ENCODE measurements at regions not wholly inside any gene's neighbourhood (a gene's known extent, or its start where the extent isn't known, plus 50 kb on each side); places are given as distances from the start of the nearest gene placed in this dataset.

GRCh38 chrX:40496728-40497127 is 84.0 kb upstream of the ATP6AP2 start:
- DNase-seq, result no peak
- TF ChIP-seq CTCF (IDR thresholded peaks at IDR 0.05; ENCODE audit: low read depth, low read length), result peak; percentile 32
- no peaks in the 10 kb centered on the region for H3K27me3 ChIP-seq

GRCh38 chrX:40495659-40496058 is 85.1 kb upstream of the ATP6AP2 start:
- no peaks in the 10 kb centered on the region for H3K36me3 ChIP-seq
- no peak for DNase-seq

More at GRCh38 chrX:40496728-40497127, 84.0 kb upstream of the ATP6AP2 start:
- H3K4me3 ChIP-seq (ENCODE audit: low read depth, low read length), result no peak overlapping the region
- no peaks in the 10 kb centered on the region for H3K9me3 ChIP-seq
- no peaks in the 10 kb centered on the region for H3K4me1 ChIP-seq
- H3K36me3 ChIP-seq, result no peaks in the 10 kb centered on the region

DNA sequence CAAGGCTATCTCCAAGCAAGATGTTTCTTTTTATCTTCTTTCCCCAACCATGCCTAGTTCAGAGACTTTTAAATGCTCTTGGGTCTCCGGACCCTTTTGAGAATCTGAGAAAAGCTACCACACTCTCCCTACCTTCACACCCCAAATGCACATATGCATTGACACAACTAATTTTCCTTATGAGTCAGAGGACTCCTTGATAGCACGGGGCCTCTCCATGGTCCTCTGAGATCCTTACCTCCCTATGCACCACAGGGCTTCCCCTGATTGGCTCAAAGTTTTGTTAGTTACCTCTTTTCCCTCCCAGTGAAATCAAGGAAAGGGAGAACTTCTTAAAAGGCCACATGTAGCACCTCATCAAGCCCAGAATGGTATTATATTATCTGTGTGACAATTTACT is 86.8 kb upstream of the ATP6AP2 start:
- no peak for DNase-seq
- no peaks in the 10 kb centered on the region for H3K4me1 ChIP-seq
- H3K27me3 ChIP-seq, result no peaks in the 10 kb centered on the region
- TF ChIP-seq CTCF (IDR thresholded peaks at IDR 0.05; ENCODE audit: low read depth, low read length), result no peak
- H3K9me3 ChIP-seq, result no peaks in the 10 kb centered on the region
- H3K36me3 ChIP-seq, result no peaks in the 10 kb centered on the region
- no peak overlapping the region for H3K4me3 ChIP-seq (ENCODE audit: low read depth, low read length)

More at GRCh38 chrX:40495659-40496058, 85.1 kb upstream of the ATP6AP2 start:
- no peak overlapping the region for H3K4me3 ChIP-seq (ENCODE audit: low read depth, low read length)
- TF ChIP-seq CTCF (IDR thresholded peaks at IDR 0.05; ENCODE audit: low read depth, low read length), result no peak
- H3K9me3 ChIP-seq, result no peaks in the 10 kb centered on the region
- H3K27me3 ChIP-seq, result no peaks in the 10 kb centered on the region
- no peaks in the 10 kb centered on the region for H3K4me1 ChIP-seq

- Histone ChIP-seq H3K27me3 (no peaks in the 10 kb centered on the region), H3K4me1 (no peaks in the 10 kb centered on the region), H3K9me3 (no peaks in the 10 kb centered on the region), H3K36me3 (no peaks in the 10 kb centered on the region), H3K4me3 (ENCODE audit: low read depth, low read length) (no peak overlapping the region)
- DNase-seq, result no peak
- TF ChIP-seq CTCF (IDR thresholded peaks at IDR 0.05; ENCODE audit: low read depth, low read length), result no peak
These were observed 92.5 kb upstream of the ATP6AP2 start for GRCh38 chrX:40488296-40488695.

DNA sequence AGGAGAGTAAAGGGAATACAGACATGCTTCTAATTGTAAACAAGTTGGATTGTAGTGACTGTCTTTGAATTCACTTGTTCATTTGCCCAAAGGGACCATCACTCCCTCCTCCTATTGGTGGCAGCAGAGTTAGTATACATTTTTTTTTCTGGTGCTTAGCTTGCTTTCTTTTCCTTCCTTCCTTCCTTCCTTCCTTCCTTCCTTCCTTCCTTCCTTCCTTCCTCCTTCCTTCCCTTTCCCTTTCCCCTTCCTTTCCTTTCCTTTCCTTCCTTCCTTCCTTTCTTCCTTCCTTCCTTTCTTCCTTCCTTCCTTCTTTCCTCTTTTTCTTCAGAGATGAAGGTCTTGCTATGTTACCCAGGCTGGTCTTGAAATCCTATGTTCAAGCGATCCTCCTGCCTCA is 94.8 kb upstream of the ATP6AP2 start:
- DNase-seq, result no peak
- Histone ChIP-seq H3K4me1 (no peaks in the 10 kb centered on the region), H3K9me3 (no peaks in the 10 kb centered on the region), H3K4me3 (ENCODE audit: low read depth, low read length) (no peak overlapping the region), H3K27me3 (no peaks in the 10 kb centered on the region), H3K36me3 (no peaks in the 10 kb centered on the region)
- no peak for TF ChIP-seq CTCF (IDR thresholded peaks at IDR 0.05; ENCODE audit: low read depth, low read length)

DNA sequence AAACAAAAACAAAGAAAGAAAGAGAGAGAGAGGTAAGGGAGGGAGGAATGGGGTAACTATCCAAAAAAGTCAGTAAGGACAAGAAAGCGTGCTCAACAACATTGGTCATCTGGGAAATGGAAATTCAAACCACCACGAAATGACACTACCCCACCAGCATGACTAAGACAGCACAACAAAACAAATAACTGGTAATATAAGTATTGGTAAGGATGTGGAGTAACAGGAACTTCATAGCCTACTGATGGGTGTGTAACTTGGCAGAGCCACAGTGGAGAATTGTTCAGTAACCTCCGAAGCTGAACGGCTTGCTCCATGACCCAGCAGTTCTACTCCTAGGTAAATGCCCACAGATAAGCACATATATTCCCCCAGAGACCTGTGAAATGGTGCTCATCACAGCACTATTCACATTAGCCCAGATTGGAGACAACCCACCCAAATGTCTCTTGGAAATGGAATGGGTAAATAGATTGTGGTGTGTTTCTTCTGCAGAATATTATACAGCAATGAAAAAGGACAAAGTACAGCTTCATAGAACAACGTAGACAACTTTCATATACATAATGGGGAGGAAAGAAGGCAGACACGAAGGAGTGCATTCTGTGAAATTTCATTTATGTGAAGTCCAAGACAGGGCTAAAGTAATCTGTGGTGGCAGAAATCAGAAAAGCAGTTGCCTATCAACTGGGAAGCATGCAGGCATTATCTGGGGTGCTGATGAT is 95.5 kb upstream of the ATP6AP2 start:
- H3K4me1 ChIP-seq, result no peaks in the 10 kb centered on the region

More for the DNA sequence above, 95.5 kb upstream of the ATP6AP2 start:
- Histone ChIP-seq H3K4me3 (ENCODE audit: low read depth, low read length) (no peak overlapping the region), H3K27me3 (no peaks in the 10 kb centered on the region), H3K9me3 (no peaks in the 10 kb centered on the region), H3K36me3 (no peaks in the 10 kb centered on the region)
- no peak for TF ChIP-seq CTCF (IDR thresholded peaks at IDR 0.05; ENCODE audit: low read depth, low read length)
- no peak for DNase-seq

Measured in BE2C (cell line).